Ectodermal cell (in vitro differentiated cells): ENCODE measurements at regions not wholly inside any gene's neighbourhood (a gene's known extent, or its start where the extent isn't known, plus 50 kb on each side); places are given as distances from the start of the nearest gene placed in this dataset.

Experiments used
- H3K27ac ChIP-seq: 2 replicates; pipeline ENCODE4 v1.7.0; 2013; ENCODE audit warnings: mild to moderate bottlenecking, low read depth, low read length; ENCODE audit not compliant: insufficient read depth, poor library complexity, severe bottlenecking
- H3K27me3 ChIP-seq: 2 replicates; pipeline ENCODE4 v1.7.0; 2013; ENCODE audit warnings: mild to moderate bottlenecking, low read length; ENCODE audit not compliant: insufficient read depth, control insufficient read depth, poor library complexity, severe bottlenecking
- H3K36me3 ChIP-seq: one replicate; pipeline ENCODE4 v1.7.0; 2013; ENCODE audit warnings: low read length; ENCODE audit not compliant: control insufficient read depth, insufficient read depth
- H3K4me1 ChIP-seq: one replicate; pipeline ENCODE4 v1.7.0; 2013; ENCODE audit warnings: low read length; ENCODE audit not compliant: control insufficient read depth, insufficient read depth
- H3K4me3 ChIP-seq: 2 replicates; pipeline ENCODE4 v1.7.0; 2013; ENCODE audit warnings: low read depth, low read length, control low read depth; ENCODE audit not compliant: insufficient read depth
- H3K9me3 ChIP-seq: 2 replicates; pipeline ENCODE4 v1.7.0; 2013; ENCODE audit warnings: mild to moderate bottlenecking, low read length, moderate library complexity; ENCODE audit not compliant: control insufficient read depth
- WGBS, 2 experiments: methylation state at CpG; one replicate each; pipeline ENCODE4 v1.1.7; 2013; ENCODE audit warnings: missing lambda C conversion rate in 2 of 2; 5-methylcytosine and 5-hydroxymethylcytosine counted together

DNA sequence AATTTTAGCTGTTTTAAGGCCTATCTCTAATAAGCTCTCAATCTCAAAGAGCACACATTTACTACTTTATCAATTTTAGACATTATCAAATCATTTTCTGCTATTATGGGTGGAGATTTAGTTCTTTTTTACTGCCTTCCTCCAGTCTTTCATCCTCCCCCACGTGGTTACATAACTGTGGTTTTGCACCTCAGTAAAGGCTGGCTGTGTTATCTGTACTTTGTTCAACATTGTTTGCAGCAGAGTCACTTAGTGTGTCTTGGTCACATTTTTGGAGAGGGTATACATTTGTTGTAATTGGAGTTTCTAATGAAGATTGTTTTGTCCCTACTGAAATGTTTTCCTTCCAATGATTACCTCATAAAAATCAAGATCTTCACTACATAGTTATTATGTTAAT lies 549.6 kb upstream of the CELF4 start:
- no peak overlapping the region for H3K4me3 ChIP-seq
- no peaks in the 10 kb centered on the region for H3K9me3 ChIP-seq
- WGBS, 2 experiments: 67 to 90% methylated on average over 1 of the region's 1 CpG
- no peaks in the 10 kb centered on the region for H3K27me3 ChIP-seq
- H3K4me1 ChIP-seq: no peaks in the 10 kb centered on the region
- no peak overlapping the region for H3K27ac ChIP-seq
- H3K36me3 ChIP-seq: no peaks in the 10 kb centered on the region

DNA sequence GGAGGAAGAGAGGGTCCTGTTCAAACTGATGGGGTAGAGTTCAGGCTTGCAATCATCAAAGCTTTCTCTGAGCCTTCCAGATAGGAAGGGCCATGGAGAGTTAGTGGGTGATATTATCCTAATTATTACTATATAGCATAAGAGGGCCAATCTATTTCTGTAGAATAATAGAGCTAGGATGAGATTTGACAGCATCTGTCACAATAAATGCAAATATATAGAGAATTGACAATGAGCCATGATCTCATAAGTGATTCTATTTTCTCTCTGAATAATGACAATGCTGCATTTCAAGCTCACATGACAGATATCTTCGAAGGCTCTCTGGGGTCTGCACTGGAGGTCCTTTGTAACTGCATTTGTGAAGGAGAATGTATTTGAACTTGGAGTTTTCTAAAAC lies 521.9 kb upstream of the CELF4 start:
- Histone ChIP-seq H3K36me3 (no peaks in the 10 kb centered on the region), H3K9me3 (no peaks in the 10 kb centered on the region), H3K27ac (no peak overlapping the region), H3K4me3 (no peak overlapping the region), H3K27me3 (no peaks in the 10 kb centered on the region), H3K4me1 (no peaks in the 10 kb centered on the region)
- 100% methylated on average over 1 of the region's 1 CpG for WGBS, 2 experiments

GRCh38 chr18:38081516-38081915 lies 515.9 kb upstream of the CELF4 start:
- Histone ChIP-seq H3K36me3 (no peaks in the 10 kb centered on the region), H3K27ac (no peak overlapping the region), H3K27me3 (no peaks in the 10 kb centered on the region), H3K4me3 (no peak overlapping the region), H3K4me1 (no peaks in the 10 kb centered on the region), H3K9me3 (no peaks in the 10 kb centered on the region)
- 43% methylated on average over 1 of the region's 1 CpG; no CpG with 5 or more reads in 1 of the 2 experiments for WGBS, 2 experiments

- no peaks in the 10 kb centered on the region for H3K36me3 ChIP-seq
- H3K4me3 ChIP-seq: no peak overlapping the region
- WGBS, 2 experiments: 69 to 73% methylated on average over 4 of the region's 4 CpGs
- H3K27ac ChIP-seq: no peak overlapping the region
- H3K9me3 ChIP-seq: no peaks in the 10 kb centered on the region
- no peaks in the 10 kb centered on the region for H3K4me1 ChIP-seq
- H3K27me3 ChIP-seq: no peaks in the 10 kb centered on the region
These were observed 511.6 kb upstream of the CELF4 start for GRCh38 chr18:38077229-38077628.

GRCh38 chr18:38076346-38077070 lies 510.9 kb upstream of the CELF4 start:
- H3K4me3 ChIP-seq: no peak overlapping the region
- H3K9me3 ChIP-seq: no peaks in the 10 kb centered on the region
- H3K36me3 ChIP-seq: no peaks in the 10 kb centered on the region
- no peaks in the 10 kb centered on the region for H3K4me1 ChIP-seq
- no peaks in the 10 kb centered on the region for H3K27me3 ChIP-seq
- 81 to 93% methylated on average over 3 to 5 of the region's 5 CpGs for WGBS, 2 experiments
- no peak overlapping the region for H3K27ac ChIP-seq

DNA sequence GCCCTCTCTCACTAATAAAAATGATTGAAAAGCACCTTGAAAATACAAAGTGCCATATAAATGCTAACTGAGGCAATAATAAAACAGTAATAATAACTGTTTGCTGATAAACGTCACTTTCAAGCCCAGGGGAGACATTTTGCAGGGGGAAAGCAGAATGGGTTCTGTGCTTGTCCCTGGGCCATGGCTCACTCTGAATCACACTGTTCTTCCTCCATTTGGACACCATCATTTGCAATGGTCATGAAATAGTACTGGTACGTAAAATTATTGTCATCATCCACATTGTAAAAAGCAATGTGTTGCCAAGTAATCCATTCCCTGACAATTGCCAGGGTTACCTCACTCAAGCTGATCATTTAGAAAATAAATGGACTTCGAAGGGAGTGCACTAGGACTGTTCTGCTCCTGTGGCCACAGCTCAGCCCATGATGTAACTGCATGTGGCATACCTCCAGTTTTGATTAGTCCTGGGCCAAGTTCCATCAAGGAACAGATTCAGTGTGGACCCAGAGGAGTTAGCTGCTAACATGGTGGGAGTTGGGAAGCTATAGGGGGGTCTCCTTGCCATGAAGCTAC lies 508.8 kb upstream of the CELF4 start:
- no peaks in the 10 kb centered on the region for H3K27me3 ChIP-seq
- no peaks in the 10 kb centered on the region for H3K9me3 ChIP-seq
- H3K4me1 ChIP-seq: no peaks in the 10 kb centered on the region
- H3K36me3 ChIP-seq: no peaks in the 10 kb centered on the region
- no peak overlapping the region for H3K4me3 ChIP-seq
- WGBS, 2 experiments: 89 to 90% methylated on average over 3 of the region's 3 CpGs
- H3K27ac ChIP-seq: no peak overlapping the region

GRCh38 chr18:38067821-38068220 lies 502.2 kb upstream of the CELF4 start:
- WGBS, 2 experiments: 90% methylated on average over 2 of the region's 2 CpGs
- Histone ChIP-seq H3K4me1 (no peaks in the 10 kb centered on the region), H3K36me3 (no peaks in the 10 kb centered on the region), H3K27ac (no peak overlapping the region), H3K27me3 (no peaks in the 10 kb centered on the region), H3K9me3 (no peaks in the 10 kb centered on the region), H3K4me3 (no peak overlapping the region)

- 100% methylated on average over 1 of the region's 1 CpG for WGBS, 2 experiments
- Histone ChIP-seq H3K27me3 (no peaks in the 10 kb centered on the region), H3K36me3 (no peaks in the 10 kb centered on the region), H3K4me3 (no peak overlapping the region), H3K9me3 (no peaks in the 10 kb centered on the region), H3K27ac (no peak overlapping the region), H3K4me1 (no peaks in the 10 kb centered on the region)
These were observed 501.5 kb upstream of the CELF4 start for GRCh38 chr18:38067086-38067485.

DNA sequence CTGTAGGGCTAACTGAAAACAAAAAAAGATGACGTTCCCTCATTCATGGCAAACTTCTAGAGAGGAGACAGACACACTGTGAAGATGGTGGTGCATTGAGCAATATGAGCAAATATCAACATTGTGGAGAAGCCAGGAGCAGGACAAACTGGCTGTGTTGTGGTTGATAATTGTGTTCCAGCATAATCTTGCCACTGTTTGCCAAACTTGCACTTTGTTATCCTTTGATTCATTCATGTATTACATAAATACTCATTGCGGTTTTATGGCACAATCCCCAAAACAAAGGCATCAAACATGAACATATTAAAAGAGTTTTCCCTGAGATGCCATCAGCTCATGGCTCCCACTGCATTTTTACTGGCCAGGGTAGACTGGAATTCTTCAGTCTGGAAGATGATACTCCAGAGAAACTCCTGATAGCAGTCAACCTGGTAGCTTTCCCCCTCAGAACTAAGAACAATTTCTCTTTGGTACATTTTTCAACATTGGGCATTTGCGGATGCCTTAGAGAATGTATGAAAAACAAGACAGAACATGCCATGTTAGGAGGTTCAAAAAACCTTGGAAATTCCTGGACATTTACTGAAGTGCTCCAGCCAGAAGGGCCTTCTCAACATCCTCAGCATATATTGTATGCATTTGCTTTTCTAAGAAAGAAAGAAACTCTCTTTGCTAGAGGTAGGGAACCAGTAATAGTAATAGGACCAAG lies 487.4 kb upstream of the CELF4 start:
- Histone ChIP-seq H3K4me1 (no peaks in the 10 kb centered on the region), H3K9me3 (no peaks in the 10 kb centered on the region), H3K27me3 (no peaks in the 10 kb centered on the region), H3K4me3 (no peak overlapping the region), H3K36me3 (no peaks in the 10 kb centered on the region), H3K27ac (no peak overlapping the region)
- WGBS, 2 experiments: 92 to 93% methylated on average over 3 of the region's 3 CpGs

- peaks cover 6% of the 10 kb centered on the region for H3K4me1 ChIP-seq
- H3K27ac ChIP-seq: no peak overlapping the region
- no peaks in the 10 kb centered on the region for H3K36me3 ChIP-seq
- H3K4me3 ChIP-seq: no peak overlapping the region
- H3K27me3 ChIP-seq: no peaks in the 10 kb centered on the region
- WGBS, 2 experiments: 9 to 81% methylated on average over 1 to 3 of the region's 3 CpGs
- H3K9me3 ChIP-seq: no peaks in the 10 kb centered on the region
These were observed 482.2 kb upstream of the CELF4 start for GRCh38 chr18:38047820-38048219.
